OCI-LY1 (cell line): ENCODE measurements at regions not wholly inside any gene's neighbourhood (a gene's known extent, or its start where the extent isn't known, plus 50 kb on each side); places are given as distances from the start of the nearest gene placed in this dataset.

ENCODE experiments used
- EZH2 ChIP-seq: fragments of 200-600 bp; sonication (generic), shearing (Covaris generic); IDR thresholded peaks from 2 replicates; pipeline ENCODE4 v1.8.0; 2017; ENCODE audit warnings: borderline replicate concordance, mixed run types, mild to moderate bottlenecking, antibody characterized with exemption, low read length, moderate library complexity, mixed read lengths
- TF ChIP-seq, protein P1 (sequence below): fragments of 200-600 bp; sonication (generic), shearing (Covaris generic); IDR thresholded peaks from 2 replicates; pipeline ENCODE4 v1.5.1; 2017; ENCODE audit warnings: mild to moderate bottlenecking, antibody characterized with exemption, low read length, moderate library complexity, mixed read lengths

DNA sequence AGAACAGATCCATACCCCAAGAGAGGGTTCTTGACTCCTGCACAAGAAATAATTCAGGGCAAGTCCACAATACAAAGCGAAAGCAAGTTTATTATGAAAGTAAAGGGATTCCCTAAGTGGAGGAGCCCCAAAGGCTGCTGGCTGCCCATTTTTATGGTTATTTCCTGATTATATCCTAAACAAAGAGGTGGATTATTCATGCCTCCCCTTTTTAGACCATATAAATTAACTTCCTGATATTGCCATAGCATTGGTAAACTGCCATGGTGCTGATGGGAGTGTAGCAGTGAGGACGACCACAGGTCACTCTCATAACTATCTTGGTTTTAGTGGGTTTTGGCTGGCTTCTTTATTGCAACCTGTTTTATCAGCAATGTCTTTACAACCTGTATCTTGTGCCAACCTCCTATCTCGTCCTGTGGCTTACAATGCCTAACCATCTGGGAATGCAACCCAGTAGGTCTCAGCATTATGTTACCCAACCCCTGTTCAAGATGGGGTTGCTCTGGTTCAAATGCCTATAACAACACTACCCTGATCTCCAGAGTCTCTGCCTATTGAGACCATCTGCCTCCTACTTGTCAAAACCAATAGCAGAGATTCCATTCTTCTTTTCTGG, 154.4 kb upstream of the GRAMD2B start:
- TF ChIP-seq, protein P1, sequence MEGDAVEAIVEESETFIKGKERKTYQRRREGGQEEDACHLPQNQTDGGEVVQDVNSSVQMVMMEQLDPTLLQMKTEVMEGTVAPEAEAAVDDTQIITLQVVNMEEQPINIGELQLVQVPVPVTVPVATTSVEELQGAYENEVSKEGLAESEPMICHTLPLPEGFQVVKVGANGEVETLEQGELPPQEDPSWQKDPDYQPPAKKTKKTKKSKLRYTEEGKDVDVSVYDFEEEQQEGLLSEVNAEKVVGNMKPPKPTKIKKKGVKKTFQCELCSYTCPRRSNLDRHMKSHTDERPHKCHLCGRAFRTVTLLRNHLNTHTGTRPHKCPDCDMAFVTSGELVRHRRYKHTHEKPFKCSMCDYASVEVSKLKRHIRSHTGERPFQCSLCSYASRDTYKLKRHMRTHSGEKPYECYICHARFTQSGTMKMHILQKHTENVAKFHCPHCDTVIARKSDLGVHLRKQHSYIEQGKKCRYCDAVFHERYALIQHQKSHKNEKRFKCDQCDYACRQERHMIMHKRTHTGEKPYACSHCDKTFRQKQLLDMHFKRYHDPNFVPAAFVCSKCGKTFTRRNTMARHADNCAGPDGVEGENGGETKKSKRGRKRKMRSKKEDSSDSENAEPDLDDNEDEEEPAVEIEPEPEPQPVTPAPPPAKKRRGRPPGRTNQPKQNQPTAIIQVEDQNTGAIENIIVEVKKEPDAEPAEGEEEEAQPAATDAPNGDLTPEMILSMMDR, result no peak
- TF ChIP-seq EZH2, result no peak
